NOMO-1 treated with DMSO at 0.1 percent for 48 hours (cell line): ENCODE measurements at regions not wholly inside any gene's neighbourhood (a gene's known extent, or its start where the extent isn't known, plus 50 kb on each side); places are given as distances from the start of the nearest gene placed in this dataset.
A peak's percentile ranks its signal among the peaks of the same experiment; 100 is the strongest.

ENCODE experiments used
- DNase-seq: peaks from one replicate; lab custom pipeline; 2025; ENCODE audit not compliant: unreplicated experiment; lab: John Stamatoyannopoulos, UW

DNA sequence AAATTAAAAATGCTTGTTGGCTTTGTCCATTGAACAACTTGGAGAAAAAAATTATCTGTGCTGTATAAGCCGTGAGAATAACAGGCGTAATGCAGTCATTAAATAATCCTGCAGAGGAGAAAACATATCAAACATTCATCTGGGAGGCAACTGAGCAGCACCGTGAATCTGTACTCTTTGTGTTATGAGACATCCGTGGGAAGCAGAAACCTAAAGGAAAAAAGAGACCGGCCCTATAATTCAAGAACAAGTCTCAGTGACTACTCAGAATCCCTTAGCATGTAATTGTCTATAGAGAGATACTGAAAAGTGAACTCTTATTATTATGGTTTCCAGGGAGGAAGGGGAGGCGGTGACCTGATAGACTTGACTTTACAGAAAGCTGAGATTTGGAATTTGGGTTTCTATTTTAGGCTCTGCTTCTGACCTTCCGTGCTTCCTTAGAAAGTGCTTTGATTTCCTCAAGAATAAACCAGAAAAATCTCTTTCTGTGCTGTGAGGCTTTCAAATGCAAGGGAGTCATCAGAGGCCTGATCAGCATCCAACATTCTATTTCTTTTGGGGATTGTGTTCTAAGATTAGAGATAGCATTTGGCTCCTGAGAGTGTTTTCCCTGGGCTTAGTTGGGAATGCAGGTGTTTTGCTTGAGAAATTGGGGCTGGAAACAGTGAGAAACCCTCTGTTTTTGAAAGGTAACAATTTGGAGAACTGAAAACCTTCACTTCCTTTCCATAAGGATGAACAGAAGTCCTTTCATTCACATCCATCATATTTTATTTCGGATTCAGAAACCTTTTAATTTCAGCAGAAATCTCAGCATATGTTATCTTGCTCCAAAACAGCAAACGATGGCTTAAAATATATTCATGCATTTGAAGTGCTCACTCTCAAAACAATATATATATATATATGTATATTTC, 296.7 kb downstream of the CSNK1G3 start:
- DNase-seq, result no peak

DNA sequence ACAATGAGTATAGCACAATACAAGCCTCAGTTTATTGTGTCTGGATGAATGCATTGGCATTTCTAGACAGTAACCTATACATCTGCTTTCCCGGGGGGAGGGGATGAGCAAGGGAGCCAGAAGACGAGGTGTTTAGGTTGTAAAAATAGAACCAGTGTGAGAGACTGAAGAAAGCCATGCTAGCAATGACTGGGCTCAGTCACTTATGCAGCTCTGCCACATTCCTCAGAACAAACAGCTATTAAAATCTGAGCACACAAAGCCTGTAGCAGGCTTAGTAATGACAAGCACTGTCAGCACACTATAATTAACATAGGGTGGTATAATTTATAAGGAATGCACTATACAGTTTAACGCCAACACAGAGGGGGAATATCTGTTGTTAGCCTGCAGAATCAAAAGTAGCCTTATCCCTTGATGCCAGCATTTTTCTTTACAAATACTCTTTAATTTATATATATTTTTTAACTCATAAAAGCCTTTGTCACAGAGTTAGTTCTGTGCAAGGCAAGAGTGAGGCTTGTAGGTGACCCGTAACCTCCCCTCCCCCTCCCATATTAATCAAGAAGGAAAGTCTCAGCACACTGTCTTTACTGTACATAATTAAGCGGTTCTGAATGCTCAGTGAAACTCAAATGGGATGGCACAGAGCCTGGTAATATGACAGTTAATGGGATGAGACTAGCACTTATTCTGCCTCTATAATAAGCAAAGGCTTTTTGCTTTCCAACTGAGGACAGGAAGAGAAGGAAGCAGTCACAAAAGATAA, 295.4 kb downstream of the CSNK1G3 start:
- no peak for DNase-seq

GRCh38 chr5:123806644-123807043, 294.7 kb downstream of the CSNK1G3 start:
- DNase-seq, result no peak

- no peak for DNase-seq
Observed at GRCh38 chr5:123805300-123805699, 293.3 kb downstream of the CSNK1G3 start.

DNA sequence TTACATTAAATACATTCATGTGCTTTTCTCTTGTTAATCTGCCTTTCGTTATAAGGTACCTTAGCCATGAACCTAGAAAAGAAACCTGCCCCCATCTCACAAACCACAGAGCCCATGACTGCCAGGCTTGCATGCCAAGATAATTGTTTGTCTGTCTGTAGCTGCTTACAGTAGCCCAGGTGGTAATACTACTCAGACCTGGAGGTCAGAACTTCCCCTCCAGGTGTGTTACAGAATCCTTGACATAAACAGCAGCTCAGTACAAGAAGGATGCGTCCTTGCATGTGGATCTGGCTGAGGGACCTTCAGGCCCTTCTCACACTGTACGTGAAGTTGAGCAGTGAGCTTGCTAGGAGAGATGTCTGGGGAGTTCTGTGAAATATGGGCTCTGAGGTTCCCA, 291.4 kb downstream of the CSNK1G3 start:
- DNase-seq, result no peak

- no peak for DNase-seq
Observed at GRCh38 chr5:123802298-123802951, 290.4 kb downstream of the CSNK1G3 start.

GRCh38 chr5:123800640-123801039, 288.7 kb downstream of the CSNK1G3 start:
- no peak for DNase-seq

DNA sequence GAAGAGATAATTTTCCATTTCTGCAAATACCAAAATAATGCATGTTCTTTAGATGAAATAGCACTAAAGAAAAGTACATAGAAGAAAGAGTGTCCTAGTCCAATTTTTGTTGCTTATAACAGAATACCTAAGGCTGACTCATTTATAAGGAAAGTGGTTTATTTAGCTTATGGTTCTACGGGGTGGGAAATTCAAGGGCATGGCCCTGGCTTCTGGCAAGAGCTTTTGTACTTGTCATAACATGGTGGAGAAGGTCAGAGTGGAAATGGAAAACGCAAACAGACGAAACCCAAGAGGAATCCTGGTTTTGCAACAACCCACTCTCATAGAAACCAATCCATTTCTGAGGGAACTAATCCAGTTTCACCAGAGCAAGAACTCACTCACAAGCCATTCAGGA, 283.7 kb downstream of the CSNK1G3 start:
- no peak for DNase-seq

DNA sequence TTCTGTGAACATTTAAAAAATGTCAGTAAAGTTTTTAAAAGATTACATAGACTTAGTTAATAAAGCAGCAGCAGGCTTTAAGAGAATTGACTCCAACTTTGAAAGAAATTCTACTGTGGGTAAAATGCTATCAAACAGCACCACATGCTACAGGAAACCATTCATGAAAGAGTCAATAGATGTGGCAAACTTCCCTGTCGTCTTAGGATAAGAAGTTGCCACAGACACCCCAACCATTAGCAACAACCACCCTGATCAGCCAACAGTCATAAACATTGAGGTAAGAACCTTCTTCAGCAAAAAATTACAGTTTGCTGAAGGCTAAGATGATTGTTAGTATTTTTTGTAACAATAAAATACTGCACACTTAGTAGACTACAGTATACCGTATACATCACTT, 278.2 kb downstream of the CSNK1G3 start:
- DNase-seq, result no peak

DNA sequence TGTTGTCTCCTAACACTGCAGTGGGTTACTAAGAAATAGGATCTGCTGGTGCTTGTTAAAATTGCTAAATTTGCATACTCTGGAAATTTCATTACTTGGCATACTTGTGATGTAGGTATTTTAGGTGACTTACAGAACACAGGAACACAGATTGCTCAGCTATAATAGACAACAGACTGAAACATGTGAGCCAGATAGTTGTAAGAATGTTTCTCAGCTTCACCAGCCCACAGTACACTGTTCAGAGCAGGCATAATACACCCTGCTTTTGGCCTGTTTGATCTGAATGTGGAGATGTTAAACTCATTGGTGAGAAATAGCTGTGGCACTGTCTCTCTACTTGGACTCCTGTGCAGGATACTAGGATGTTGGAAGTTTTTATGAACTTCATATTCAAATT, 275.7 kb downstream of the CSNK1G3 start:
- no peak for DNase-seq

DNA sequence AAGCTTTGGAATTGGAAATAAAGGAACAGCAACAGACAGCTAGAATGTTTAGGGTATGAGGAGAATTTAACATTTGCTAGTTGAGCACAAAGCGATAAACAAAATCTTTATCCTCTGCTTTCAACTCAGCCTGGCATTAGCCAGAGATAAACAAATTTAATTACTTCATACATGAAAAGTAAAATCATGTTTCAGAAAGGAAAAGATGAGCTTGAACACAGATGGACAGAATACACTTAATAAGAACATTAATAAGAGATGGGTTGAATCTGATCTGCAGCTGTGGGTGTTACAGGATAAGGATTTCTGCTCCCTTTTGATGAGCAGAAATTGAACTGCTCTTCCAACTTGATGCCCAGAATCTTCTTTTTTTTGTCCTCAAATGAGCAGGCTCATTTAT, 275.2 kb downstream of the CSNK1G3 start:
- DNase-seq, result no peak

DNA sequence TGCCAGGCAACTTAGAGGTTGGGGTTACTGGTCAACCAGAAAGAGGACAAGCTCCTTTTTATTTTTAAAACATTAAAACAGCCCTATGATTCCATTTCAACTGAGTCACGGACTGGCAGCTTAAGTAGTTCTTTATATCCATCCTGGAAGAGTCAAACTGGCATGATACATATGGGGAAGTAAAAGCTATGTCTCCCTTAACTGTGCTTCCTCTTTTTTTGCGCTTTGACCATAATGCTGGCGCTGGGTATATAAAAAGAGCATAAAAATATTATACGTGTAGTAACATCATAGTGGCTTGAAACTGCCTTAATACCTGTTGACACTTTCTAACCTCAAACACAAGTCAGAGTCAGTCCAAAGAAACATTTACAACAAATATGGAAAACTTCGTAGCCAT, 274.4 kb downstream of the CSNK1G3 start:
- peak; percentile 37 for DNase-seq

DNA sequence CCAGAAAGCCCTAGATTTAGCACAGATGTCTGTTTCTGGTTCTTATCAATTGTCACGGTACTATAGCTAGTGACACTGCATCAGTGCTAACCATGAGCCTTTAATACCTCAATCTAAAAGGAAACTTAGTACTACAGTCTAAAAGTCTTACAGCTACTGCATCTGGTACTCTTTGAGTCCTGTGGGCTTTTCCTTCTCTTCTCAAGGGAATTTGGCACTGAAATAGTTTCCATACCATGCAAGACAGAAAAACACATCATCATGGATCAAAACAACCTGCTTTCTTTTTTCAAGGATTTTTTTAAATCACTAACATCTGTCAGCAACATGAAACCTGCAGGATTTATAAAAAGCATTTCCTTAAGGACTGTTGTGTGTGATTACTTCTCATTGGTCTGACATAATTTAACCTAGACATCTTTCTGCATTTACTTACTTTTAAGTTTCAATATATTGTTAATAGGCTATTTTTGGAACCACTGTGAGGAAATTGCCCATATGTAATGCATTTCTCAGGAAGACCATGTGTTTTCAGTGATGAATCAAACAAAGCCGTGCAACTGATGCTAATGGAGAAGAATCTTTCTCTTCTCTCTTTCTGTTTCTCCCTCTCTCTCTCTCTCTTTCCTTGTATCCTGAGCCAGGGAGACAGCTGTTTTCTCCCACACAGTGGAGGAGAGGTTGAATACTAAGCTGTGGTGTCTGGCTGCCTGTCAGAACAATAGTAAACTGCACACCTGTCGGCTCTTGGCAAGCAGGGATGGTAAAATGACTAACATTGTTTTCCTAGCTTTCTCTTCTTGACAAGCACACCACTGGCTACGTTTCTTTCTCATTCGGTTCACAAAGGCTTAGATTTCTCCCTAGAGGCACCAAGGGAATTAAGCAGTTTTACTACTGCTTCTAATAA, 273.4 kb downstream of the CSNK1G3 start:
- DNase-seq, result no peak

- DNase-seq, result no peak
Observed at GRCh38 chr5:123783421-123783820, 271.4 kb downstream of the CSNK1G3 start.

- DNase-seq, result no peak
Observed at GRCh38 chr5:123778641-123779040, 266.7 kb downstream of the CSNK1G3 start.

DNA sequence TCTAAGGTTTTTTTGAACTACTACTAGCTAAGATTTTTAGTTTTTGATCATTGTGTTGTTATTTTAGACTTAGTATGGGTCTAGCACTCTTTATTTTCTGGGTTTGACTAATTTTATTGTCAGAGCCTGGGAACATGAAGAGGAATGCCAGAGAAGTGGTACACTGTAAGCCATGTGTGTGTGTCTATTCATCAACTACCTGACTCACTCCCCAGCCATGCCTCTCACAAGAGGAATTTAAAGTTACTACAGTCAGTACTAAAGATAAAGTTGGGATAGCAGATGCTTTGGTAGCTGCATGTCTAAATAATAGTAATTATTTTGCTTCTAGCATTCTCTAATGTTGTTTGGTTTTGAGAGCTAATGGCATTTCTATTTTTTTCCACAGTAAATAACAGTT, 264.8 kb downstream of the CSNK1G3 start:
- DNase-seq, result no peak

DNA sequence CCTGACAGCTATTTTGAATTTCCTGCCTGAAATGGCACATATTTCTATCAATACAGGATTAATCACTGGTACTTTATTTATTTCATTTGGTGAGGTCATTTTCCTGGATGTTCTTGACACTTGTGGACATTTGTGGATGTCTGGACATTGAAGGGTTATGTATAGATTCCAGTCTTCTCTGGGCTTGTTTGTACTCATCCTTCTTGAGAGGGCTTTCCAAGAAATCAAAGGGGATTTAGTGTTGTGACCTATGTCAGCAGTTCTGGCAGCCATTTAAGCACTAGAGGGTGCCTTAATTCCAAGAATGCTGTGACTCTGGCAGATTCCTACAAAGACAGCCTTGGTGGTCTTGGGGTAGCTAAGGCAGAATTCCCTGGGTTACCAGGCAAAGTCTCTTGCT, 259.7 kb downstream of the CSNK1G3 start:
- no peak for DNase-seq

DNA sequence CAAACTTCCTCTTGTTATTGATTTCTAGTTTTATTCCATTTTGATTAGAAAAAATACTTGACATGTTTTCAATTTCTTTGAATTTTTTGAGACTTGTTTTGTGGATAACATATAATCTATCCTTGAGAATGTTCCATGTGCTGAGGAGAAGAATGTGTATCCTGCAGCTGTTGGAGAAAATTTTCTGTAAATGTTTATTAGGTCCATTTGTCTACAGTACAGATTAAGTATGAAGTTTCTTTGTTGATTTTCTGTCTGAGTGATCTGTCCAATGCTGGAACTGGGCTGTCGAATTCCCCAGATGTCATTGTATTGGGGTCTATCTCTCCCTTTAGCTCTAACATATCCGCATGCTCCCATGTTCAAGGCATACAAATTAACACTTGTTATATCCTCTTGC, 251.2 kb downstream of the CSNK1G3 start:
- no peak for DNase-seq

- no peak for DNase-seq
Observed at GRCh38 chr5:123756816-123757215, 244.8 kb downstream of the CSNK1G3 start.

- no peak for DNase-seq
Observed at GRCh38 chr5:123756318-123756665, 244.3 kb downstream of the CSNK1G3 start.
